GM19397 (cell line): ENCODE measurements at regions not wholly inside any gene's neighbourhood (a gene's known extent, or its start where the extent isn't known, plus 50 kb on each side); places are given as distances from the start of the nearest gene placed in this dataset.

Experiments used
- ATAC-seq: cut with Tn5 transposase; IDR thresholded peaks from one replicate; pipeline ENCODE4 v1.9.1; 2021; ENCODE audit warnings: mild to moderate bottlenecking, moderate library complexity; ENCODE audit not compliant: unreplicated experiment

- ATAC-seq = no peak
Observed at GRCh38 chr2:173854840-173855239, 110.3 kb downstream of the SP3 start.

- ATAC-seq = no peak
Observed at GRCh38 chr2:173855661-173856060, 109.5 kb downstream of the SP3 start.
